NCI-H1105 (cell line): ENCODE measurements at regions not wholly inside any gene's neighbourhood (a gene's known extent, or its start where the extent isn't known, plus 50 kb on each side); places are given as distances from the start of the nearest gene placed in this dataset.
"Not testable (repeated sequence)": the region's sequence is repeated elsewhere in the genome, so short reads cannot be mapped to it uniquely, and the experiment has no call there.

Source experiments
- DNase-seq: peaks from one replicate; lab custom pipeline; 2025; lab: John Stamatoyannopoulos, UW

- no peak for DNase-seq
These were observed 452.1 kb downstream of the RAP2B start for GRCh38 chr3:153614140-153614539.

- DNase-seq, result no peak
These were observed 452.5 kb downstream of the RAP2B start for GRCh38 chr3:153614563-153614962.

- DNase-seq, result no peak
These were observed 453.8 kb downstream of the RAP2B start for GRCh38 chr3:153615863-153616262.

- DNase-seq, result no peak
These were observed 455.4 kb downstream of the RAP2B start for GRCh38 chr3:153617463-153617862.

- no peak for DNase-seq
These were observed 456.1 kb downstream of the RAP2B start for GRCh38 chr3:153618176-153618575.

GRCh38 chr3:153619268-153619667 is 457.2 kb downstream of the RAP2B start:
- peak; percentile 27 for DNase-seq

- no peak for DNase-seq
These were observed 459.9 kb downstream of the RAP2B start for GRCh38 chr3:153621953-153622352.

GRCh38 chr3:153623834-153624233 is 461.8 kb downstream of the RAP2B start:
- no peak for DNase-seq

GRCh38 chr3:153624310-153625030 is 462.4 kb downstream of the RAP2B start:
- DNase-seq, result no peak

- no peak for DNase-seq
These were observed 463.5 kb downstream of the RAP2B start for GRCh38 chr3:153625506-153625905.

GRCh38 chr3:153626158-153626557 is 464.1 kb downstream of the RAP2B start:
- no peak for DNase-seq

- no peak for DNase-seq
These were observed 466.6 kb downstream of the RAP2B start for GRCh38 chr3:153628591-153628990.

GRCh38 chr3:153629148-153629547 is 467.1 kb downstream of the RAP2B start:
- DNase-seq, result no peak

GRCh38 chr3:153631102-153631501 is 469.1 kb downstream of the RAP2B start:
- no peak for DNase-seq

GRCh38 chr3:153631664-153632063 is 469.6 kb downstream of the RAP2B start:
- no peak for DNase-seq

- DNase-seq, result no peak
These were observed 471.4 kb downstream of the RAP2B start for GRCh38 chr3:153633407-153633806.

- no peak for DNase-seq
These were observed 472.7 kb downstream of the RAP2B start for GRCh38 chr3:153634683-153635082.

GRCh38 chr3:153639631-153640030 is 477.6 kb downstream of the RAP2B start:
- no peak for DNase-seq

GRCh38 chr3:153640689-153641665 is 479.0 kb downstream of the RAP2B start:
- DNase-seq, result no peak

- DNase-seq, result not testable (repeated sequence)
These were observed 478.6 kb upstream of the ARHGEF26 start for GRCh38 chr3:153642576-153642975.

GRCh38 chr3:153643471-153643870 is 477.7 kb upstream of the ARHGEF26 start:
- not testable (repeated sequence) for DNase-seq

- DNase-seq, result no peak
These were observed 471.8 kb upstream of the ARHGEF26 start for GRCh38 chr3:153649286-153649839.

GRCh38 chr3:153652076-153652475 is 469.1 kb upstream of the ARHGEF26 start:
- DNase-seq, result no peak
